WI38 (cell line): ENCODE measurements at regions not wholly inside any gene's neighbourhood (a gene's known extent, or its start where the extent isn't known, plus 50 kb on each side); places are given as distances from the start of the nearest gene placed in this dataset.

Experiments used
- H3K4me3 ChIP-seq: 2 replicates; pipeline ENCODE4 v1.5.1; 2011; ENCODE audit warnings: low read depth, mild to moderate bottlenecking, control low read depth, low read length
- CTCF ChIP-seq: IDR thresholded peaks from 2 replicates; pipeline ENCODE4 v1.5.1; 2012; ENCODE audit warnings: low read depth, mild to moderate bottlenecking, control low read depth, low read length

GRCh38 chr22:48205161-48205560 is 1442.7 kb downstream of the TBC1D22A start:
- TF ChIP-seq CTCF, result no peak
- H3K4me3 ChIP-seq, result no peak overlapping the region

GRCh38 chr22:48204296-48204695 is 1441.8 kb downstream of the TBC1D22A start:
- TF ChIP-seq CTCF, result no peak
- H3K4me3 ChIP-seq, result no peak overlapping the region

- TF ChIP-seq CTCF, result no peak
- no peak overlapping the region for H3K4me3 ChIP-seq
These were observed 1437.2 kb downstream of the TBC1D22A start for GRCh38 chr22:48199667-48200066.

DNA sequence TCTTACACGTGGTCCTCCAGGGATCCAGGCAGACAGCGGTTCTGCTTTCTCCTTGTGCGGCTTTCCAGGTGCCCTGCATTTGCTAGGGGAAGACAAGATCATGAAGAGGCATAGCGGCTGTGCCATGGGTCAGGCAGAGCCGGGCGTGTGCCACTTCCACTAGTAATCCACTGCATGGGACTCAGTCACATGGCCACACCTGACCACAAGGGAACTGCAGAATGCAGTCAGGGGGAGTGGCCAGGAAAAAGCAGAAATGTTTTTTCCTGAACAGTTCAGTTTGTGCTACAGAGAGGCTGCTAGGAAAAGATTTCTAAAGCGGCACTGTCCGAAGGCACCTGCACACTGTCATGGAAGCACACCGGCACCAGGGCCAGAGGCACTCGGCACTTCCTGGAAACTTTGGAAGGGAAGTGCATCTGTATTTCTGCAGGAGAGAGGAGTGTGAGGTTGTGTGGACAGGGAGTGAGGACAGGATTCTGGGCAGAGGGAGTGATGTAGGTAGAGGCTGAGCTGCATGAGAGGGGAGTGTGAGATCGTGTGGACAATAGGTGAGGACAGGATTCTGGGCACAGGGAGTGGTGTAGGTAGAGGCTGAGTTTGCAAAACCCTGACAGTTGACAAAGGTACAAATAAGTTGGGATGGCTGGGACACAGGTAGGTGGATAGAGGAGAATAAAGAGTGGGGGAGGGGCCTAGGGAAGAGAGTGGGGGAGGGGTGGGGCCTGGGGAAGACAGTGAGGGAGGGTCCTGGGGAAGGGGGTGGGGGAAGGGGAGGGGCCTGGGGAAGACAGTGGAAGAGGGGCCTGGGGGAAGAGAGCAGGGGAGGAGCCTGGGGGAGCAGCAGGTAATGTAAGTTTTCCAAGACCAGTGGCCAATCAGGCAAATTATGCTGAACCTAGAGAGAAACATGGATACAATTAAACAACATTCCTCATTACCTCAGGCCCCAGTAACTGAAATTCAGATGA is 1436.3 kb downstream of the TBC1D22A start:
- TF ChIP-seq CTCF, result no peak
- no peak overlapping the region for H3K4me3 ChIP-seq

GRCh38 chr22:48197189-48197690 is 1434.8 kb downstream of the TBC1D22A start:
- H3K4me3 ChIP-seq, result no peak overlapping the region
- no peak for TF ChIP-seq CTCF

DNA sequence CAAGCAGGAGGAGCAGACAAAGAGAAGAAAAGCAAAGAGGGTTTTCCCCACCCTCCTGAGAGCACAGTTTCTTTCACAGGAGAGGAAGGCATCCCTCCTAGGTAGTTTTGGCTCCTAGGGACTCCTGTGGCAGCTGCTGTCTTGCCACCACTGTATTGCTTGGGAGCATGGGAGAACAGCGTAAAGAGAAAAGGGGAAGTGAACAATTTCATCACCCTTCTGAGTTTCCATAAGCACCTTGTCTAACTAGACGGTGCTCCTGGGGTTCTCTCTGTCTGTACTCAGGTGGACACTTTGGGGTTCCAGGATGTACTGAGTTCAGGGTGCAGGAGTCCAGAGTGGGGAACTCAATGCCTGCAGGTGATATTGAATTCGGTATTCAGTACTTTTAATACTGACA is 1430.5 kb downstream of the TBC1D22A start:
- H3K4me3 ChIP-seq, result no peak overlapping the region
- no peak for TF ChIP-seq CTCF

- H3K4me3 ChIP-seq, result no peak overlapping the region
- TF ChIP-seq CTCF, result no peak
These were observed 1429.6 kb downstream of the TBC1D22A start for GRCh38 chr22:48192071-48192470.
